Spleen (tissue), 7 donors: ENCODE measurements at regions not wholly inside any gene's neighbourhood (a gene's known extent, or its start where the extent isn't known, plus 50 kb on each side); places are given as distances from the start of the nearest gene placed in this dataset.

Experiments used
- POLR2A ChIP-seq, 3 donors: fragments of 450-650 bp; IDR thresholded peaks; one replicate each; pipeline ENCODE4 v1.5.1; 2017; ENCODE audit warnings: antibody characterized with exemption in 3 of 3, mild to moderate bottlenecking in 1 of 3
- POLR2AphosphoS5 ChIP-seq, 3 donors: sonication (generic); formaldehyde crosslinking; IDR thresholded peaks; one replicate each; pipeline ENCODE4 v1.5.1; 2017; ENCODE audit warnings: antibody characterized with exemption in 3 of 3
- TF ChIP-seq, protein P1 (sequence below), 11 experiments: fragments of 200-600 bp in 7 of 11; fragments of 450-650 bp in 4 of 11; sonication (generic) in 4 of 11; IDR thresholded peaks in 8 of 11; conservative IDR thresholded peaks in 3 of 11; 1 replicate in 7 of 11; 2 replicates in 4 of 11; pipeline versions ENCODE4 v1.4.0 to v1.8.0; 2016 to 2021; ENCODE audit warnings: antibody characterized with exemption in 11 of 11, inconsistent platforms in 4 of 11, mild to moderate bottlenecking in 1 of 11
- donor health status: DM: no; HTN: no; CAD: no; lungs with moderate emphysema.
- donor health status: DM: no; HTN: no; CAD: no.
- donor health status: DM: no; HTN: no; CAD: no.

DNA sequence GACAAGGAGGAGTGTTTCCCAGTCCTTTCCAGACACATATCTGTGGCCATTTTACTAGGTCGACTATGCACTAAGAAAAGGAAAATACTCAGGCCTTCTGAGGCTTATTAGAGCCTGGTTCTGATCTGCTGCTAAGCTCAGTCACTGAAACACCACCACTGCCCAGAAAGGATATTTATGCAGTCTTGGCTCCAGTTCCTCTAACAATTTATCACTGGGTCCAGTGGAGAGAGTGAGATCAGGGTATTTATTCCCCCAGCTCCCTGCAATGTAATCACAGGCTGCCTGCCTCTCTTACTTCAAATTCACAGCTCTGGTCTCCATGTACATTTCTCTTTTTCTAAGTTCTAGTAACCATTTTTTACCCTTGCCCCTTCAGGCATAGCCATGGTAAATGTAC lies 81.6 kb upstream of the INPP4B start:
- TF ChIP-seq, protein P1, sequence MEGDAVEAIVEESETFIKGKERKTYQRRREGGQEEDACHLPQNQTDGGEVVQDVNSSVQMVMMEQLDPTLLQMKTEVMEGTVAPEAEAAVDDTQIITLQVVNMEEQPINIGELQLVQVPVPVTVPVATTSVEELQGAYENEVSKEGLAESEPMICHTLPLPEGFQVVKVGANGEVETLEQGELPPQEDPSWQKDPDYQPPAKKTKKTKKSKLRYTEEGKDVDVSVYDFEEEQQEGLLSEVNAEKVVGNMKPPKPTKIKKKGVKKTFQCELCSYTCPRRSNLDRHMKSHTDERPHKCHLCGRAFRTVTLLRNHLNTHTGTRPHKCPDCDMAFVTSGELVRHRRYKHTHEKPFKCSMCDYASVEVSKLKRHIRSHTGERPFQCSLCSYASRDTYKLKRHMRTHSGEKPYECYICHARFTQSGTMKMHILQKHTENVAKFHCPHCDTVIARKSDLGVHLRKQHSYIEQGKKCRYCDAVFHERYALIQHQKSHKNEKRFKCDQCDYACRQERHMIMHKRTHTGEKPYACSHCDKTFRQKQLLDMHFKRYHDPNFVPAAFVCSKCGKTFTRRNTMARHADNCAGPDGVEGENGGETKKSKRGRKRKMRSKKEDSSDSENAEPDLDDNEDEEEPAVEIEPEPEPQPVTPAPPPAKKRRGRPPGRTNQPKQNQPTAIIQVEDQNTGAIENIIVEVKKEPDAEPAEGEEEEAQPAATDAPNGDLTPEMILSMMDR (IDR thresholded peaks at IDR 0.05 in 8 of 11, conservative IDR thresholded peaks at IDR 0.05 in 3 of 11) = no peak
- TF ChIP-seq POLR2A (IDR thresholded peaks at IDR 0.05) (no peak), POLR2AphosphoS5 (IDR thresholded peaks at IDR 0.05) (no peak)
